ENCODE measurements at regions not wholly inside any gene's neighbourhood (a gene's known extent, or its start where the extent isn't known, plus 50 kb on each side); places are given as distances from the start of the nearest gene placed in this dataset.

DNA sequence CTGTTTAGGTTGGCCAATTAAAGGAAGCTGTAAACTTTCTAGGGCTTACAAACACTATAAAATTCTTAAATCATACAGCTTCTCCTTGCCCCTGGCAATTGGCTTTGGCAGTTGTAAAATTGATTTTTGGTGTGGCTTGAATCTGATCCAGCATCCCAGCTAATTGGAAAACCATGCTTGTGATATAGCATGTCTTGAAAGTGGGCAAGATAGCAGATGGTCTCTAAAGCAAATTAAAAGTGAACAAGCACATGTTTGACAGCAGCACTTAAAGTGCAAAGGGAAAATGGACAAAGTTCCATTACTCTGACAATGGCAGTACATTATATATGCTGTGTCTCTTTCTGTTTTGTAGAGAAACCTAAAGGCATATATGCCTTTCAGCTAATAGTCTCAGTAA lies 302.9 kb upstream of the NXPH2 start:
- TF ChIP-seq POLR2A (IDR thresholded peaks at IDR 0.05) (no peak), POLR2AphosphoS5 (IDR thresholded peaks at IDR 0.05) (no peak)
- TF ChIP-seq, protein P1, sequence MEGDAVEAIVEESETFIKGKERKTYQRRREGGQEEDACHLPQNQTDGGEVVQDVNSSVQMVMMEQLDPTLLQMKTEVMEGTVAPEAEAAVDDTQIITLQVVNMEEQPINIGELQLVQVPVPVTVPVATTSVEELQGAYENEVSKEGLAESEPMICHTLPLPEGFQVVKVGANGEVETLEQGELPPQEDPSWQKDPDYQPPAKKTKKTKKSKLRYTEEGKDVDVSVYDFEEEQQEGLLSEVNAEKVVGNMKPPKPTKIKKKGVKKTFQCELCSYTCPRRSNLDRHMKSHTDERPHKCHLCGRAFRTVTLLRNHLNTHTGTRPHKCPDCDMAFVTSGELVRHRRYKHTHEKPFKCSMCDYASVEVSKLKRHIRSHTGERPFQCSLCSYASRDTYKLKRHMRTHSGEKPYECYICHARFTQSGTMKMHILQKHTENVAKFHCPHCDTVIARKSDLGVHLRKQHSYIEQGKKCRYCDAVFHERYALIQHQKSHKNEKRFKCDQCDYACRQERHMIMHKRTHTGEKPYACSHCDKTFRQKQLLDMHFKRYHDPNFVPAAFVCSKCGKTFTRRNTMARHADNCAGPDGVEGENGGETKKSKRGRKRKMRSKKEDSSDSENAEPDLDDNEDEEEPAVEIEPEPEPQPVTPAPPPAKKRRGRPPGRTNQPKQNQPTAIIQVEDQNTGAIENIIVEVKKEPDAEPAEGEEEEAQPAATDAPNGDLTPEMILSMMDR (IDR thresholded peaks at IDR 0.05): no peak
